ENCODE measurements at regions not wholly inside any gene's neighbourhood (a gene's known extent, or its start where the extent isn't known, plus 50 kb on each side); places are given as distances from the start of the nearest gene placed in this dataset.

GRCh38 chr1:239538239-239538988, 152.0 kb downstream of the CHRM3 start:
- TF ChIP-seq, protein P1, sequence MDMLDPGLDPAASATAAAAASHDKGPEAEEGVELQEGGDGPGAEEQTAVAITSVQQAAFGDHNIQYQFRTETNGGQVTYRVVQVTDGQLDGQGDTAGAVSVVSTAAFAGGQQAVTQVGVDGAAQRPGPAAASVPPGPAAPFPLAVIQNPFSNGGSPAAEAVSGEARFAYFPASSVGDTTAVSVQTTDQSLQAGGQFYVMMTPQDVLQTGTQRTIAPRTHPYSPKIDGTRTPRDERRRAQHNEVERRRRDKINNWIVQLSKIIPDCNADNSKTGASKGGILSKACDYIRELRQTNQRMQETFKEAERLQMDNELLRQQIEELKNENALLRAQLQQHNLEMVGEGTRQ (IDR thresholded peaks at IDR 0.05; ENCODE audit: low read depth, low read length): no peak
- TF ChIP-seq CEBPB (IDR thresholded peaks at IDR 0.05; ENCODE audit: low read depth, low read length) (no peak), RAD21 (IDR thresholded peaks at IDR 0.05; ENCODE audit: low read length) (no peak), RCOR1 (IDR thresholded peaks at IDR 0.05; ENCODE audit: insufficient replicate concordance, low read length) (no peak), MXI1 (IDR thresholded peaks at IDR 0.05; ENCODE audit: borderline replicate concordance, low read depth, low read length) (no peak), POLR2A (IDR thresholded peaks at IDR 0.05; ENCODE audit: low read depth, low read length) (no peak), ELK1 (IDR thresholded peaks at IDR 0.05; ENCODE audit: borderline replicate concordance, low read depth, low read length) (no peak)
- TF ChIP-seq, protein P2, sequence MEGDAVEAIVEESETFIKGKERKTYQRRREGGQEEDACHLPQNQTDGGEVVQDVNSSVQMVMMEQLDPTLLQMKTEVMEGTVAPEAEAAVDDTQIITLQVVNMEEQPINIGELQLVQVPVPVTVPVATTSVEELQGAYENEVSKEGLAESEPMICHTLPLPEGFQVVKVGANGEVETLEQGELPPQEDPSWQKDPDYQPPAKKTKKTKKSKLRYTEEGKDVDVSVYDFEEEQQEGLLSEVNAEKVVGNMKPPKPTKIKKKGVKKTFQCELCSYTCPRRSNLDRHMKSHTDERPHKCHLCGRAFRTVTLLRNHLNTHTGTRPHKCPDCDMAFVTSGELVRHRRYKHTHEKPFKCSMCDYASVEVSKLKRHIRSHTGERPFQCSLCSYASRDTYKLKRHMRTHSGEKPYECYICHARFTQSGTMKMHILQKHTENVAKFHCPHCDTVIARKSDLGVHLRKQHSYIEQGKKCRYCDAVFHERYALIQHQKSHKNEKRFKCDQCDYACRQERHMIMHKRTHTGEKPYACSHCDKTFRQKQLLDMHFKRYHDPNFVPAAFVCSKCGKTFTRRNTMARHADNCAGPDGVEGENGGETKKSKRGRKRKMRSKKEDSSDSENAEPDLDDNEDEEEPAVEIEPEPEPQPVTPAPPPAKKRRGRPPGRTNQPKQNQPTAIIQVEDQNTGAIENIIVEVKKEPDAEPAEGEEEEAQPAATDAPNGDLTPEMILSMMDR (conservative IDR thresholded peaks at IDR 0.05; ENCODE audit: low read depth, low read length): no peak

Measured in IMR-90 (cell line).